ENCODE measurements at regions not wholly inside any gene's neighbourhood (a gene's known extent, or its start where the extent isn't known, plus 50 kb on each side); places are given as distances from the start of the nearest gene placed in this dataset.
"Not testable (repeated sequence)": the region's sequence is repeated elsewhere in the genome, so short reads cannot be mapped to it uniquely, and the experiment has no call there.

DNA sequence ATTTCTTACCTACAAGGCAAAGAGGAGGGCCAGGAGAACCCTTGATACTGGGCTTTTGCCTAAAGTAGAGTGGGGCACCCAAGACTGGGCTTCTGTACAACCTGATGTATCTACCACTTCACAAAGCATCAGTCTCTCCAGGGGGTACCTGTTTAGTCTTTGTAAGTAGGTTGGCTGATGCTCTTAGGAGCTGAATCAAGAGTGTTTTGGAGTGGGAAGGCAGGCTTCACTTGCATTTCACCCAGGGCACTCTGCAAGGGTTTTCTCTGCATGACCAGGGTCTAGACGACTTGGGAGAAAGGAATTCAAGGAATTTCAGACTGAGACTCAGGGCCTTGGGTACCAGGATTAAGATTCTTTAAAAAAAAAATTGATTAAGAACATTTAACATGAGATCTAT is 361.5 kb downstream of the RFC3 start:
- H3K4me2 ChIP-seq = no peak overlapping the region
- H3K79me2 ChIP-seq (ENCODE audit: insufficient read depth, low read depth) = no peaks in the 10 kb centered on the region
- H3K27ac ChIP-seq = no peak overlapping the region
- H4K20me1 ChIP-seq (ENCODE audit: insufficient read depth) = no peaks in the 10 kb centered on the region
- H3K27me3 ChIP-seq (ENCODE audit: insufficient read depth, low read depth) = no peaks in the 10 kb centered on the region
- no peak overlapping the region for H3K4me3 ChIP-seq (IDR thresholded peaks at IDR 0.05; ENCODE audit: insufficient read depth, low read depth, low read length)
- no peaks in the 10 kb centered on the region for H3K36me3 ChIP-seq (ENCODE audit: insufficient read depth)
- H3K9ac ChIP-seq = no peak overlapping the region
- H2AFZ ChIP-seq (ENCODE audit: low read depth) = no peak overlapping the region
- TF ChIP-seq, protein P1, sequence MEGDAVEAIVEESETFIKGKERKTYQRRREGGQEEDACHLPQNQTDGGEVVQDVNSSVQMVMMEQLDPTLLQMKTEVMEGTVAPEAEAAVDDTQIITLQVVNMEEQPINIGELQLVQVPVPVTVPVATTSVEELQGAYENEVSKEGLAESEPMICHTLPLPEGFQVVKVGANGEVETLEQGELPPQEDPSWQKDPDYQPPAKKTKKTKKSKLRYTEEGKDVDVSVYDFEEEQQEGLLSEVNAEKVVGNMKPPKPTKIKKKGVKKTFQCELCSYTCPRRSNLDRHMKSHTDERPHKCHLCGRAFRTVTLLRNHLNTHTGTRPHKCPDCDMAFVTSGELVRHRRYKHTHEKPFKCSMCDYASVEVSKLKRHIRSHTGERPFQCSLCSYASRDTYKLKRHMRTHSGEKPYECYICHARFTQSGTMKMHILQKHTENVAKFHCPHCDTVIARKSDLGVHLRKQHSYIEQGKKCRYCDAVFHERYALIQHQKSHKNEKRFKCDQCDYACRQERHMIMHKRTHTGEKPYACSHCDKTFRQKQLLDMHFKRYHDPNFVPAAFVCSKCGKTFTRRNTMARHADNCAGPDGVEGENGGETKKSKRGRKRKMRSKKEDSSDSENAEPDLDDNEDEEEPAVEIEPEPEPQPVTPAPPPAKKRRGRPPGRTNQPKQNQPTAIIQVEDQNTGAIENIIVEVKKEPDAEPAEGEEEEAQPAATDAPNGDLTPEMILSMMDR (conservative IDR thresholded peaks at IDR 0.05; ENCODE audit: low read depth, low read length) = no peak
- no peaks in the 10 kb centered on the region for H3K4me1 ChIP-seq (ENCODE audit: low read depth, poor library complexity, severe bottlenecking)

DNA sequence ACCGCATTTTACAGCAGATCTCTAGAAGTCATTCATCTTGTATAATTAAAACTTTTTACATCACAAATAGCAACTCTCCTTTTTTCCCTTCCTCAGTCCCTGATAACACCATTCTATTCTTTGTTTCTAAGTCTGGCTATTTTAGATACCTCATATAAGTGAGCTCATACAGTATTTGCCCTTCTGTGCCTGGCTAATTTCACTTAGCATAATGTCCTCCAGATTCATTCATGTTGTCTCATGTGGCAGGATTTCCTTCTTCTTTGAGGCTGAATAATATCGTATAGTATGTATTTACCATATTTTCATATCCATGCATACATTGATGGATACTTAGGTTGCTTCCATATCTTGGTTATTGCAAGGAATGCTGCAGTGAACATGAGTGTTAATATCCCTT is 362.0 kb downstream of the RFC3 start:
- TF ChIP-seq, protein P1 (conservative IDR thresholded peaks at IDR 0.05; ENCODE audit: low read depth, low read length) = no peak
- no peak overlapping the region for H2AFZ ChIP-seq (ENCODE audit: low read depth)
- no peak overlapping the region for H3K4me2 ChIP-seq
- H3K27ac ChIP-seq = no peak overlapping the region
- H3K36me3 ChIP-seq (ENCODE audit: insufficient read depth) = no peaks in the 10 kb centered on the region
- H3K27me3 ChIP-seq (ENCODE audit: insufficient read depth, low read depth) = no peaks in the 10 kb centered on the region
- H3K4me3 ChIP-seq (IDR thresholded peaks at IDR 0.05; ENCODE audit: insufficient read depth, low read depth, low read length) = no peak overlapping the region
- H3K79me2 ChIP-seq (ENCODE audit: insufficient read depth, low read depth) = no peaks in the 10 kb centered on the region
- H3K9ac ChIP-seq = no peak overlapping the region
- H3K4me1 ChIP-seq (ENCODE audit: low read depth, poor library complexity, severe bottlenecking) = no peaks in the 10 kb centered on the region
- no peaks in the 10 kb centered on the region for H4K20me1 ChIP-seq (ENCODE audit: insufficient read depth)

DNA sequence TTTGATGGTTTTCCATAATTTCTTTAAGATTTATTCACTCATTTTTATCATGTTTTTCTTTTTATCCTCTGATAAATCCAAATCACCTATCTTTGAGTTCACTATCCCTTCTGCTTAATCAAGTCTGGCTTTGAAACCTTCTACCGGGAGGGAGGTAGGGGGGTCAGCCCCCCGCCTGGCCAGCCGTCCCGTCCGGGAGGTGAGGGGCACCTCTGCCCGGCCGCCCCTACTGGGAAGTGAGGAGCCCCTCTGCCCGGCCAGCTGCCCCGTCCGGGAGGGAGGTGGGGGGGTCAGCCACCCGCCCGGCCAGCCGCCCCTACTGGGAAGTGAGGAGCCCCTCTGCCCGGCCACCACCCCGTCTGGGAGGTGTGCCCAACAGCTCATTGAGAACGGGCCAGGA is 363.3 kb downstream of the RFC3 start:
- H3K4me2 ChIP-seq; H3K79me2 ChIP-seq (ENCODE audit: insufficient read depth, low read depth); H4K20me1 ChIP-seq (ENCODE audit: insufficient read depth); H3K4me3 ChIP-seq (IDR thresholded peaks at IDR 0.05; ENCODE audit: insufficient read depth, low read depth, low read length); H3K27me3 ChIP-seq (ENCODE audit: insufficient read depth, low read depth); H3K36me3 ChIP-seq (ENCODE audit: insufficient read depth); H2AFZ ChIP-seq (ENCODE audit: low read depth); H3K9ac ChIP-seq; H3K4me1 ChIP-seq (ENCODE audit: low read depth, poor library complexity, severe bottlenecking); H3K27ac ChIP-seq: not testable (repeated sequence)

DNA sequence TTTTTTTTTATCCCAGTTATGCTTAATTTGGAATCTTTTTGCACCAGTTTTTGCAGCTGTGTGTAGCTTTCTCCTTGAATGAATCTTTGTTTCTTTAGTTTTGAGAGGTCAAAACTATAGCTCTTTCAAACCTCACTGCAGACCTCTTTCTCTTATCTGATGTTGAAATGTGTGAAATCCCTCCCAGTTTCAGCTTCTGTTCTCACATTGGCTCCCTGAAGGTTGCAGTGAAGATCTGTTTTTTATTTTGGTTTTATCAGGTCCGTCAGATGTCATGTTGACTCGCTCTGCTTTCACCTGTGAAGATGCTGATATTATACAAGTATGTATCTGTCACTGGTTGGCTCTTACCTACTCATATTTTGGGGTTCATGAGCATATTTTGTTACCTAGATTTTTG is 372.0 kb downstream of the RFC3 start:
- H3K4me1 ChIP-seq (ENCODE audit: low read depth, poor library complexity, severe bottlenecking) = no peaks in the 10 kb centered on the region
- H3K79me2 ChIP-seq (ENCODE audit: insufficient read depth, low read depth) = no peaks in the 10 kb centered on the region
- no peaks in the 10 kb centered on the region for H3K27me3 ChIP-seq (ENCODE audit: insufficient read depth, low read depth)
- H3K9ac ChIP-seq = no peak overlapping the region
- H3K4me3 ChIP-seq (IDR thresholded peaks at IDR 0.05; ENCODE audit: insufficient read depth, low read depth, low read length) = no peak overlapping the region
- H3K36me3 ChIP-seq (ENCODE audit: insufficient read depth) = no peaks in the 10 kb centered on the region
- H4K20me1 ChIP-seq (ENCODE audit: insufficient read depth) = no peaks in the 10 kb centered on the region
- H3K27ac ChIP-seq = no peak overlapping the region
- H3K4me2 ChIP-seq = no peak overlapping the region
- TF ChIP-seq, protein P1 (conservative IDR thresholded peaks at IDR 0.05; ENCODE audit: low read depth, low read length) = no peak
- H2AFZ ChIP-seq (ENCODE audit: low read depth) = no peak overlapping the region

DNA sequence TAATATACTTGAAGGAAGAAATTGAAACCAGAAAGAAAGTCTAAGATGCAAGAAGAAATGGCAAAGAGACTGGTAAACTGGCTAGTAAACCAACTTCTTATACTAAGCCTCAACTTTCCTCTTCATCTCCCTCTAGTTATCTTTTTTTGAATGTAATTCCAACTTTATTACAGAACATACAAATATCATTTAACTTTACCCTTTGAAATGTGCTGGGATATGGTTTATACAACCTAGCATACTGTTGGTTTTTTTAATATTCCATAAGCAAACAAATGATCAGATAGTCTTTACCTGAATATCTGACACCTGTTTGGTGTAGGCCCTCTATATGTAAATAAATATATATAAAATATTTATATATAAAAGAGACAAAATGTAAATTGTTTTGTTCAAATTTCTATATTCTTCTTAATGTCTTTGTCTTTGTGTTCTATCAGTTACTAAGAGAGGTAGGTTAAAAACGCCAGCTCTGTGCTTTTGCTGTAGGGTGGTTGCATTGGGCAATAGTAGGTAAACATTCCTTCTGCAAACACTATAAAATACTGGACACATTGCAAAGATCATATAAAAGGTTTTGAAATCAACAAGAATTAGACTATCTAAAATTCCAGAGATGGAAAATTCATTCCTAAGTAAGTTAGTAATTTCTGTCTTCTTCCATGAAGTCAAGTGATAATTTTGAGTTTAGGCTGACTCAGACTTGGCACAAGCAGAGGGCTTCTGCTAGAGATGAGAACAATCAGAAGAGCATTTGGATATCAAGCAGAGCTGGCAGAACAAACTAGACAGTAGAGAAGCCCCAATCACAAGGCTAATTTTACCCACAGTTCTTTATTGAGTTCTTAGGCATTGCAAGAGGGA is 383.3 kb downstream of the RFC3 start:
- Histone ChIP-seq H4K20me1 (ENCODE audit: insufficient read depth) (no peaks in the 10 kb centered on the region), H3K27me3 (ENCODE audit: insufficient read depth, low read depth) (no peaks in the 10 kb centered on the region), H3K4me1 (ENCODE audit: low read depth, poor library complexity, severe bottlenecking) (no peaks in the 10 kb centered on the region), H3K27ac (no peak overlapping the region), H3K36me3 (ENCODE audit: insufficient read depth) (no peaks in the 10 kb centered on the region), H3K4me2 (no peak overlapping the region), H3K79me2 (ENCODE audit: insufficient read depth, low read depth) (no peaks in the 10 kb centered on the region), H3K4me3 (IDR thresholded peaks at IDR 0.05; ENCODE audit: insufficient read depth, low read depth, low read length) (no peak overlapping the region), H2AFZ (ENCODE audit: low read depth) (no peak overlapping the region), H3K9ac (no peak overlapping the region)
- TF ChIP-seq, protein P1 (conservative IDR thresholded peaks at IDR 0.05; ENCODE audit: low read depth, low read length) = no peak

Measured in KMS-11 (cell line).